ENCODE measurements at regions not wholly inside any gene's neighbourhood (a gene's known extent, or its start where the extent isn't known, plus 50 kb on each side); places are given as distances from the start of the nearest gene placed in this dataset.

DNA sequence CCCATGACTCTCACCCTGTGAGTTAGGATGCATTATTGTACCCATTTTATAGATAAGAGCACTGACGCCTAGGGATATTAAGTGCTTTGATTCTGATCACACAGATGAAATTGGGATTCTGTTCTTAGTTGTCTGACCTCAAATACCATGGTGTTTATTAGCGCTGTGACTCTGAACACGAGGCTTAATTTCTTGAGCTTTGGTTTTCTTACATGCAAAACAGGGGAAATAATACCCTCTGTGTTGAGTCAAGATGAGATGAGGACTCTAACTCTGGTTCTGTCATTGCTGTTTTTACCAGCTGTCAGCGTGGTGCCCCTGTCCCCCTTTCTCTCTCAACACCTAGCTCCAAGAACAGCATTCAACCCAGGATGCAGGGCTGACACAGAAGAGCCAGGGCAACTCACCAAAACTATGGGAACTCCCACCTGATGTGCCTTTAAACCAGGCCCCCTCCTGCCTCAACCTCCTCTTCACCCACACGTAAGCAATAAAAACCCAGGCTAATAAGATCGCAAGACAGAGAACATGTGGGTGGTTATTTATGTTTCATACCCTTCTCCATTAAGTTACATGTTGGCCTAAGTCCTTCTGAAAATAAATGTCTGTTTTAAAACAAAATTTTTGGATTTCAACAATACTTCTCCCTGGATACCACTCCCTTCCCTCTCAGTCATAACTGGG lies 100.1 kb upstream of the SPATA12 start:
- TF ChIP-seq, protein P1, sequence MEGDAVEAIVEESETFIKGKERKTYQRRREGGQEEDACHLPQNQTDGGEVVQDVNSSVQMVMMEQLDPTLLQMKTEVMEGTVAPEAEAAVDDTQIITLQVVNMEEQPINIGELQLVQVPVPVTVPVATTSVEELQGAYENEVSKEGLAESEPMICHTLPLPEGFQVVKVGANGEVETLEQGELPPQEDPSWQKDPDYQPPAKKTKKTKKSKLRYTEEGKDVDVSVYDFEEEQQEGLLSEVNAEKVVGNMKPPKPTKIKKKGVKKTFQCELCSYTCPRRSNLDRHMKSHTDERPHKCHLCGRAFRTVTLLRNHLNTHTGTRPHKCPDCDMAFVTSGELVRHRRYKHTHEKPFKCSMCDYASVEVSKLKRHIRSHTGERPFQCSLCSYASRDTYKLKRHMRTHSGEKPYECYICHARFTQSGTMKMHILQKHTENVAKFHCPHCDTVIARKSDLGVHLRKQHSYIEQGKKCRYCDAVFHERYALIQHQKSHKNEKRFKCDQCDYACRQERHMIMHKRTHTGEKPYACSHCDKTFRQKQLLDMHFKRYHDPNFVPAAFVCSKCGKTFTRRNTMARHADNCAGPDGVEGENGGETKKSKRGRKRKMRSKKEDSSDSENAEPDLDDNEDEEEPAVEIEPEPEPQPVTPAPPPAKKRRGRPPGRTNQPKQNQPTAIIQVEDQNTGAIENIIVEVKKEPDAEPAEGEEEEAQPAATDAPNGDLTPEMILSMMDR (IDR thresholded peaks at IDR 0.05) = no peak
- TF ChIP-seq TCF7L2 (IDR thresholded peaks at IDR 0.05; ENCODE audit: low read depth, low read length) (no peak), SIN3A (IDR thresholded peaks at IDR 0.05; ENCODE audit: borderline replicate concordance, insufficient read depth, low read depth, low read length) (no peak), REST (IDR thresholded peaks at IDR 0.05; ENCODE audit: insufficient read depth in 1 of 2, low read depth in 2 of 2, low read length in 1 of 2) (no peak), POLR2AphosphoS5 (IDR thresholded peaks at IDR 0.05; ENCODE audit: low read depth, low read length) (no peak)
